SJCRH30 (cell line): ENCODE measurements at regions not wholly inside any gene's neighbourhood (a gene's known extent, or its start where the extent isn't known, plus 50 kb on each side); places are given as distances from the start of the nearest gene placed in this dataset.

Experiments used
- DNase-seq, 2 experiments: peaks; one replicate each; pipeline ENCODE4 v3.0.0-alpha.2; 2015 to 2020
- H3K27ac ChIP-seq: fragments of 250-450 bp; sonication (Bioruptor Pico); 2 replicates; pipeline ENCODE4 v1.5.1; 2020; ENCODE audit warnings: mild to moderate bottlenecking, moderate library complexity
- H3K27me3 ChIP-seq: fragments of 250-450 bp; sonication (Bioruptor Pico); 2 replicates; pipeline ENCODE4 v1.5.1; 2020; ENCODE audit warnings: mild to moderate bottlenecking, moderate library complexity
- H3K36me3 ChIP-seq: fragments of 250-450 bp; sonication (Bioruptor Pico); 2 replicates; pipeline ENCODE4 v1.5.1; 2020; ENCODE audit warnings: mild to moderate bottlenecking, moderate library complexity
- H3K4me1 ChIP-seq: fragments of 250-450 bp; sonication (Bioruptor Pico); 2 replicates; pipeline ENCODE4 v1.5.1; 2020; ENCODE audit warnings: mild to moderate bottlenecking, moderate library complexity
- H3K4me3 ChIP-seq: fragments of 250-450 bp; sonication (Bioruptor Pico); 2 replicates; pipeline ENCODE4 v1.5.1; 2020; ENCODE audit warnings: mild to moderate bottlenecking, moderate library complexity
- H3K9me3 ChIP-seq: fragments of 250-450 bp; sonication (Bioruptor Pico); replicated peaks from 2 replicates; pipeline ENCODE4 v1.5.1; 2020; ENCODE audit warnings: mild to moderate bottlenecking, moderate library complexity

DNA sequence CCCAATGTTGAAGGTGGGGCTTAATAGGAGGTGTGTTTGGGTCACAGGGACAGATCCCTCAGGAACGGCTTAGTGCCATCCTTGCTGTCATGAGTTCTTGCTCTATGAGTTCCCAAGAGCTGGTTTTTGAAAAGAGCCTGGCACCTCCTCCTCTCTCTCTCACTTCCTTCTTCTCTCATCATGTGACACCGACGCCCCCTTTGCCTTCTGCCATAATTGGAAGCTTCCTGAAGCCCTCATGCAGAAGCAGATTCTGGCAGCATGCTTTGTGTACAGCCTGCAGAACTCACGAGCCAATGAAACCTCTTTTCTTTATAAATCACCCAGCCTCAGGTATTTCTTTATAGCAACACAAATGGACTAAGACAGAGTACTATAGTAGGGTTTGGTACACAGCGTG is 100.4 kb upstream of the SH3BP4 start:
- DNase-seq, result no peak
- Histone ChIP-seq H3K9me3 (0 out of 2 replicates have a peak, but pooled peaks cover 3% of the 10 kb centered on the region), H3K27me3 (no peaks in the 10 kb centered on the region), H3K4me1 (no peaks in the 10 kb centered on the region), H3K4me3 (no peak overlapping the region), H3K36me3 (no peaks in the 10 kb centered on the region), H3K27ac (no peak overlapping the region)

DNA sequence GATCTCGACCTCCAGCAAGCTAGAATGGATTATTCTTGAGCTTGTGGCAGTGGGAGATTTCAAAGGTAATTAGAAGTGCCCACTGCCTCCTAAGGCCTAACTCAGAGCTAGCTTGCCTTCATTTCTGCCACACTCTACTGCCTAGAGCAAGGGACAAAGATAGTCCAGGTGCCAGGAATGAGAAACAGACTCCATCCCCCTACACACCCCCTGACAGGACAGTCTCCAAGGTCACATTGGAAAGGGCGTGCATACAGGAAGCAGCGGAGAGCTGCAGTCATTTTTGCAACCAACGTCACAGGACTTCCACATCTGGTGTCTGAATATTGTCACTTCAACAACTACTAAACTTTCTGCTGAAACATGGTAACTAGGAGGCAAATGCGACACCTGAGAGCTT is 101.0 kb upstream of the SH3BP4 start:
- Histone ChIP-seq H3K27me3 (no peaks in the 10 kb centered on the region), H3K27ac (no peak overlapping the region), H3K4me3 (no peak overlapping the region), H3K36me3 (no peaks in the 10 kb centered on the region), H3K4me1 (no peaks in the 10 kb centered on the region), H3K9me3 (0 out of 2 replicates have a peak, but pooled peaks cover 3% of the 10 kb centered on the region)
- no peak for DNase-seq

DNA sequence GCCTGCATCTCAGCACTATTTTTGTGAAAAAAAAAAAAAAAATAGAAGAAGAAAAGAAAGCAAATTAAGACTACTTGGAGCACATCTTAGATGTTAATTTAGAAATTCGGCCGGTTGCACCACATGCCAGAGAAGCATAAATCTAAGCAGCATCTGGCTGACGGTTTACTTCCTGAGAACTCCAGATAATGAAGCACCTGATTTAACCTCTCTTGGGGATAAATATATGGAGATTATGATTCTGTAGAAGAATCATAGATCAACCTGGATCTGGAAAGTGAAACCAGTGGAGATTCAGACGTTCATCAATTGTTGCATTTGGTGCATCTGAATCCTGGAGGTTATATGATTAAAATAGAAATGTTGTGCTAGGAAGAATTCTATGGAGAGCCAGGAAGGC is 102.1 kb upstream of the SH3BP4 start:
- H3K27ac ChIP-seq, result no peak overlapping the region
- no peaks in the 10 kb centered on the region for H3K36me3 ChIP-seq
- H3K4me3 ChIP-seq, result no peak overlapping the region
- no peak for DNase-seq
- H3K4me1 ChIP-seq, result no peaks in the 10 kb centered on the region
- no peaks in the 10 kb centered on the region for H3K9me3 ChIP-seq
- H3K27me3 ChIP-seq, result no peaks in the 10 kb centered on the region

DNA sequence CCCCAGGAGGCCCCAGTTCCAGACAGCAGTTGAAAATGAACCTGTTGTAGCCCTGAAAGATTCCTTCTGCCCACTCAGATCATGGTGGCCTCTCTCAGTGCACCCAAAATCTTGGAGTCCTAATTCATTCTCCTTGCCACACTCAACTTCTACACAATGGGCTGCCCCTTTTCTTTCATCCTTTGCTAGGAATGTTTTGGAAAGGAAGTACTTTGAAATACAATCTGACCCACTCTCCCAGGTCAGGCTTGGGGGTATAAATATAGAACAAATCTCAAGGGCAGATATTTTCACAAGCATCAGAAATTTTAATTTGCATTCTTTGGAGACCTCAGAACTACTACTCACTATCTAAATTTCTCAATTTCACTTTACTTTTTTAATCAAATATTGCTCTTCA is 103.2 kb upstream of the SH3BP4 start:
- Histone ChIP-seq H3K27me3 (no peaks in the 10 kb centered on the region), H3K4me1 (no peaks in the 10 kb centered on the region), H3K36me3 (no peaks in the 10 kb centered on the region), H3K27ac (no peak overlapping the region), H3K4me3 (no peak overlapping the region), H3K9me3 (no peaks in the 10 kb centered on the region)
- DNase-seq, result no peak

DNA sequence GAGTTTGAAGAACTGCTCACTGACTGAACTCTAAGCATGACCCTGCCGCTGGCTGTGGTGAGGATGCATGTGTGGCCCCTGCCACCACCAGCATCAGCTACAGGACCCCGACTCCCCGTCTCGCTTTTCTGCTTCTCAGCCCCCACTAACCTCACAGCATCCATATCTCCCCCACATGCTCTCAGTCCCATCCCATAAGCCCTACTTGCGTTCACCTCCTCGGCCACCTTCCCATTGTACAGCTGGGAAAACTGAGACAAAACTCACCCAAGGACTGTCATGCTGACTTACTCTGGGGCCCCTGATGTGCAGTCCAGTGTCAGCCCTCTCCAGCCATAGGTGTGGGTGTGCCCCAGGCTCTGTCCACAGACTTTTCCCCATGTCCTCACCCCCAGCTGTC is 104.2 kb upstream of the SH3BP4 start:
- Histone ChIP-seq H3K4me1 (no peaks in the 10 kb centered on the region), H3K4me3 (no peak overlapping the region), H3K9me3 (no peaks in the 10 kb centered on the region), H3K36me3 (no peaks in the 10 kb centered on the region), H3K27me3 (no peaks in the 10 kb centered on the region), H3K27ac (no peak overlapping the region)
- DNase-seq, result no peak

DNA sequence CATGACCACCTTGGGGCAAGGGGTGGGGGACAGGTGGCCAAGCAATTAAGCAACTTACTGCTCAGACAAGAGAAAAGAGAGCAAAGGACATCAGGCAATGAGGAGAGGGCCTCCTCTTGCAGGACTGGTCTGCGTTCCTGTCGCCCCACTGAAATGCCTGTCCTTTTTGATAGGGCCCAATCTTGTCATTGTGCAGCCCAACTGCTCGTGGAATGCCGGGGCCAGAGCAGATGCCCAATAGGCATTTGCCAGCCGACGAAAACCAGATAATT is 104.5 kb upstream of the SH3BP4 start:
- Histone ChIP-seq H3K27me3 (no peaks in the 10 kb centered on the region), H3K27ac (no peak overlapping the region)

DNA sequence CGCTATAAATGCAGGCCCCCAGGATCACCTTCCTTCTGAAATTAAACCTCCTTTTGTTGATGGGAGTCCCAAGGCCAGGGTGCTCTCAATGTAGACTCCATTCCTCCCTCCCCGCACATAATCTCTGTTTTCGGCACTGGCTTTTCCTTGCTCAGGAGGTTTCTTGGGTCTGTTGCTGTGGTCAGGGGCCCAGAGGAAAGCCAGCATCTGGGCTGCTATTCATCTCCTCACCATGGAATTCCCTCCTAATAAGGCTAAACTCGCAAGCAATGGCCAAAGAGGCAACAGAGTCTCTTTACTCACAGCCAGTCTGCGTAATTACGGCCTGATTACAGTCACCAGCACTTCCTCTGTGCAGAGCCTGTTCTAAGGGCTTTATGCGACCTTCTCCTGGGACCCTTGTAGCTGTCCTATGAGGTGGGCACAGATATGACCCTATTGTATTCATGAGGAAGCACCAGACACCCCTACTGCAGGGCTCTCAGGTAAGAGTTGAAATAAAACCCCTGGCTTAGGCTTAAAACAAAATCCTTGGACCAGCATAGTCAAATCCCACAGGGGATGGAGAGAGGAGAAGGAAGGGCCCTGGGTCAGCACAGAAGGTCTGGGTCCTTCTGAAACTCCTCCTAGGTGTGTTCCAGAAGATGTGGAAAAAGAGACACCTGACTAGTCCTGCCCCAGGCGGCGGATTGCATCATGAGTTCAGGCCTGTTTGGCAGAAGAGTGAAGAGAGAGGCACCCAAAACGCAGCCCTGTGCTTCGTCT is 105.0 kb upstream of the SH3BP4 start:
- H3K9me3 ChIP-seq, result no peaks in the 10 kb centered on the region
- H3K27ac ChIP-seq, result no peak overlapping the region
- H3K4me3 ChIP-seq, result no peak overlapping the region
- no peaks in the 10 kb centered on the region for H3K36me3 ChIP-seq
- no peak for DNase-seq
- H3K27me3 ChIP-seq, result no peaks in the 10 kb centered on the region
- H3K4me1 ChIP-seq, result no peaks in the 10 kb centered on the region

More for the DNA sequence above, 104.5 kb upstream of the SH3BP4 start:
- H3K4me3 ChIP-seq, result no peak overlapping the region
- H3K9me3 ChIP-seq, result no peaks in the 10 kb centered on the region
- DNase-seq, result no peak
- H3K36me3 ChIP-seq, result no peaks in the 10 kb centered on the region
- no peaks in the 10 kb centered on the region for H3K4me1 ChIP-seq

DNA sequence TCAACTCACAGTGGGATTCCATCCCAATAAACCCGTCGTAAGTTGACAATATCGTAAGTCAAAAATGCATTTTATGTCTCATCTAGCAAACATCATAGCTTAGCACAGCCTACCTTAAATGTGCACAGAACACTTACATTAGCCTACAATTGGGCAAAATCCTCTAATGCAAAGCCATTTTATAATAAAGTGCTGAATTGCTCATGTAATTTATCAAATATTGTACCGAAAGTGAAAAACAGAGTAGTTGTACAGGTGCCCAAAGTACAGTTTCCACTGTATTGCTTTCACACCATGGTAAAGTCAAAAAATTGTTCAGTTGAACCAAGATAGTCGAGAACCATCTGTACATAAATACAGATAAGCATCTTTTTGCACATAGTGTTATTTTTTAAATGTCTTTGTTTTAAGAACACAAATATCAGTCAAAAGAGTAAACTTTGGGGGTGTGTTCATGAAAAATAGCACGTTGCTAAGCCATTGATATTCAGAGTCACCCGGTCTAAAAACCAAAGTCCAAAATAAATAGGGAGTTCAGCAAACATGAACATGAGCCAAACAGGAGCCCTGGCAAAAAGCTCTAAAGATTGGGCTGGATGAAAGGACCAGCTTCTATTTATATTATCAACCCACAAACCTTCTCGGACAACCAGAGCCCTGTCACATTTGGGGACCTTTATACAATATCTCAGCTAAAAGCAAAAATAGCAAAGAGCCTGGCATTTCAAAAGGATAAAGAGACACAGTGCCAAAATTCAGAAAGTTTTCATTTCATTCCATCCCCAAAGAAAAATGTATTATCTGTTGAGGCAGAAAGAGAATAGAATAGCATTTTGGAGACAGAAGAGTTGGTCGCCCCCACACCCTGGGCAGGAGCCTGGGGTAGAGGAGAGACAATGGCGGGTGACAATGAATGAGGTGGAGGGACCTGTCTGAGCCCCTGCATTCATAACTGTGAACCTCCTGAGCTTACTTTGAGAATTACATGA is 105.9 kb upstream of the SH3BP4 start:
- Histone ChIP-seq H3K27ac (no peak overlapping the region), H3K4me3 (no peak overlapping the region), H3K9me3 (no peaks in the 10 kb centered on the region), H3K4me1 (peaks cover 3% of the 10 kb centered on the region; the same call in 1 of the 2 replicates), H3K27me3 (no peaks in the 10 kb centered on the region), H3K36me3 (no peaks in the 10 kb centered on the region)
- no peak for DNase-seq

DNA sequence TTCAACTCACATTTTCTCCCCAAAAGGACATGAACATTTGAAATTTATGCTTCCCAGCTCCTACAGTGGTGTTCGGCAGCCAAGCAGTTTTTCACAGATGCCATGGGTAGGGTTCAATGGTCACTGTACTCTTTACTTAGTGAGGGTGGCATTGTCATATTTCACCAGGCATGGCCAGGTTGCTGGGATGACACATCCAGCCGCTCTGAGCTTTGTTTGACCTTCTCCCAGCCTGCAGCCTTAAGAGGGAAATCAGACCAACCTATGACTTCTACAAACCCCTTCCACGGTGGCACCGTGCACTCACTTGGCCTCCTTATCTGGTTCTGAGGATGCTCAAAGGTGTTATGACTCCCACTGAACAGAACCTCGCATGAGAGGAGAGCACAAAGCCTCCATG is 108.4 kb upstream of the SH3BP4 start:
- Histone ChIP-seq H3K27ac (no peak overlapping the region), H3K36me3 (no peaks in the 10 kb centered on the region), H3K27me3 (no peaks in the 10 kb centered on the region), H3K4me3 (no peak overlapping the region), H3K9me3 (no peaks in the 10 kb centered on the region), H3K4me1 (peaks cover 22% of the 10 kb centered on the region)
- DNase-seq, result no peak

DNA sequence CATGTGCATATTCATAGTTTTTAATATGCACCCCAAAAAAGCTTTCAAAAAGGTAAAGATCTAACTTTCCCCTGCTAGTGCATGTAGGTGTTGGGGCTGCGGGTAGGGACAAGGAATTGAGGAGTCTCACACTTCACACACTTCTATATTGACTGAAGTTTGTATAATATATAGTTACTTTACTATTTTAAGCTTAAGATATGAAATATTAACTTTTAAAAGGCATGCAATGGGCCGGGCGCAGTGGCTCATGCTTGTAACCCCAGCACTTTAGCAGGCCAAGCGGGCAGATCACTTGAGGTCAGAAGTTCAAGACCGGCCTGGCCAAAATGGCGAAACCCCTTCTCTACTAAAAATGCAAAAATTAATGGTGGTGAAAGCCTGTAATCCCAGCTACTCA is 109.1 kb upstream of the SH3BP4 start:
- Histone ChIP-seq H3K9me3 (no peaks in the 10 kb centered on the region), H3K27me3 (no peaks in the 10 kb centered on the region), H3K36me3 (no peaks in the 10 kb centered on the region), H3K4me1 (peaks cover 22% of the 10 kb centered on the region), H3K27ac (no peak overlapping the region), H3K4me3 (no peak overlapping the region)
- no peak for DNase-seq

DNA sequence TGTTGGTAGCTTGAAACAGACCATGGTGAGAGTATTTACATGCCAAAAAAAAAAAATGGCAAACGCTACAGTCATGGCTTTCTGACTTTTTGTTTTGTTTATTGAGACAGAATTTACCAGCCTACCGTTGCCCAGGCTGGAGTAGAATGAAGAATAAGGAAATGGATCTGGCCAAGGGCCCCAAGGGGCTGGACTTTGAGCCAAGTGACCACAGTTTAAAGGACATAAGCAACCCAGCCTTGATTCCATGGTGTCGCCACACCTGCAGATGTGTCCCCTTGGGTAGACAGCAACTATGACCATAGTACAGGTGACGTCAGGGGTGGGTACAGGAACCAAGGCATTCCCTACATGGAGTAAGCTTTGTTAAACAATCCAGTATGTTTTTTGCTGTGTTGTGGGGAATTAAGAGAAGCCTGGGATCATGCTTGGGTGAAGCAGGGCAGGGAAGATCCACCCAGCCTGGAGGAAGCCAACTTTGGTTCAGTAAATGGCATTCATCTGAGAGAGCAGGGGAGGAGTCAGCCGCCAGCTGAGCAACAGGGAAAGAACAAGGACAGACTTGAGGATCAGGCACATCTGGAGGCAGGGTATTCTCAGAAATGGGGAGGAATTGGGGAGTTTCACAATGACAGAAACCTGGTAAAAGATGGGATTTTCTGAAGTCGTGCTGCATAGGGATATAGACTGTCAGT is 110.3 kb upstream of the SH3BP4 start:
- Histone ChIP-seq H3K4me3 (no peak overlapping the region), H3K36me3 (no peaks in the 10 kb centered on the region), H3K4me1 (peaks cover 22% of the 10 kb centered on the region), H3K27me3 (no peaks in the 10 kb centered on the region), H3K27ac (no peak overlapping the region), H3K9me3 (no peaks in the 10 kb centered on the region)
- DNase-seq, result no peak

DNA sequence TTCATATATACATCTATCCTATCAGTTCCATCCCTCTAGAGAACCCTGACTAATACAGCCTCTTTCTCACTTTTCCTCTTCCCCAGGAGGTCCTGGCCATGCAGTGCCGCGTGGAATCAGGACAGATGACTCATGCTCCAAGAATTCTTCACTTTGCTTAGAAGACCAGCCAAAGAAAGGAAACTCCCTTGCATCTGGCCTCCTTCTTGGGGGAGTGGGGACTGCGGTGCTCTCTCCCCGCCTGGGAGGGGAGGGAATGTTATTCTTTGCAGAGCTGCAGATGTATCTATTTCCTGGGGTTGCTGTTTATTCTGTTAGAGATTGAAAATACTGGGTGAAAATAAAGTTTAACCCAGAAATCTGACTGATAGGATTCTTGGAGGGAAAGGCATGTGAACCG is 111.5 kb upstream of the SH3BP4 start:
- DNase-seq, result peak; percentile 83 to 89
- Histone ChIP-seq H3K4me3 (no peak overlapping the region), H3K36me3 (no peaks in the 10 kb centered on the region), H3K27me3 (no peaks in the 10 kb centered on the region), H3K4me1 (peaks cover 22% of the 10 kb centered on the region), H3K27ac (peak overlapping the region; percentile 42; the same call in 1 of the 2 replicates), H3K9me3 (no peaks in the 10 kb centered on the region)

DNA sequence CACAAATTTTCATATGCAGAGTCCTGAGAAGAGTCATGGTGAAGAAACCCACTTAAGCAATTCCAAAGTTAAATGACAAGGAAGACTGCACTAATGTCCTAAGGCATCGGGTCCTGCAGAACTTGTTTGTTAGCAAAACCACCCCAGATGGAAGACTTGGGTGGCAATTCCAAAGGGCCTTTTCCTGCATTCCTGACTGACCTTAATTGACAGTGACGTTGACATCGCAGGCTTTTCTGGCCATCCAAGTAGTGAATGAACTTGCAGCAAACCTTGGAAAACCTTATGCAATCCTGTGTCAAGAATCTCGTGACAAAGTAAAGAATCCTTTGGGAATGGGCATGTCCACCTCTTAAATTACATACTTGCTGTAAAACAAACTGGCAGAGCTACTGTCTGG is 112.5 kb upstream of the SH3BP4 start:
- Histone ChIP-seq H3K36me3 (no peaks in the 10 kb centered on the region), H3K27me3 (no peaks in the 10 kb centered on the region), H3K9me3 (no peaks in the 10 kb centered on the region), H3K4me1 (peaks cover 22% of the 10 kb centered on the region), H3K27ac (no peak overlapping the region; the same call in 1 of the 2 replicates), H3K4me3 (no peak overlapping the region)
- DNase-seq, result no peak

DNA sequence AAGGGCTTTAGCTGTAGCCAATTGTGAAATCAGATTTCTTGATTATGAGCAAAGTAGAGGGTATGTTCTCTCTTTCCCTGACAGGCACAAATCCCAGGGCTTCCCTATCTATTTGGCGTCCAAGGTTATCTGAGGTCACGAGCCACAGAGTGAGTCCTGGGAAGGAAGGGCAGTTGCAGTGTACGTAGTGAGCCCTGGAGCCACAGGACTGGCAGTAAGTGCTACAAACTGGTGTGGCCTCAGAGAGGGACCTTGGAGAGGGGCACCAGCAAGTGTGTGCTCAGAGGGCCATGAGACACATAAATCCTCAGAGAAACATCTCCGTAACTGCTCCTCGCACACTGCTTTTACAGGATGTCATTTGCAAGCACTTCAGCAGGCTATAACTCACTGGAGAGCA is 115.5 kb upstream of the SH3BP4 start:
- Histone ChIP-seq H3K4me1 (peaks cover 22% of the 10 kb centered on the region), H3K27ac (no peak overlapping the region), H3K9me3 (no peaks in the 10 kb centered on the region), H3K36me3 (no peaks in the 10 kb centered on the region), H3K4me3 (no peak overlapping the region), H3K27me3 (no peaks in the 10 kb centered on the region)
- DNase-seq, result no peak

DNA sequence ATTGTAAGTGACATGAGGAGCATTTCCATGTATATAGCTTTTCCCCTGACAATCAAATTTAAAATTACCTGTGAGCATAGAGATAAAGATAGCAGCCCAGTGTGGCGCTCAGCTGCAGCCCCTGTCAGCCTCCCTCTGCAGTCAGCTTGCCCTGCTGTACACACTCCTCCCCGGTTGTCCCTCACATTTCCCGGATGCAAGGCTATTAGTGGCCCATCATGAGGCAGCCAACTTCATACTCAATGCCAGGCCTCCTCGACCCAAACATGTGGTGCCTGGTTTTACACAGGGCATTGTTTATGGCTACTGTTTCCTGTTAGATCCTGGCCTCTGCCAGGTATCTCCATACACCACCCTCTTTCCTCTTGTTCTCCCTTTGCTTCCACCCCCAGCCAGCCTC is 116.1 kb upstream of the SH3BP4 start:
- Histone ChIP-seq H3K4me3 (no peak overlapping the region), H3K27me3 (no peaks in the 10 kb centered on the region), H3K4me1 (peaks cover 17% of the 10 kb centered on the region), H3K36me3 (no peaks in the 10 kb centered on the region), H3K9me3 (no peaks in the 10 kb centered on the region), H3K27ac (no peak overlapping the region)
- no peak for DNase-seq
